Peyer's patch (tissue), 4 donors: ENCODE measurements at regions not wholly inside any gene's neighbourhood (a gene's known extent, or its start where the extent isn't known, plus 50 kb on each side); places are given as distances from the start of the nearest gene placed in this dataset.

Source experiments
- DNase-seq, 3 donors: peaks; one replicate each; pipeline ENCODE4 v3.0.0-alpha.2; 2017 to 2019
- H3K27ac ChIP-seq, 4 donors: fragments of 200-600 bp; sonication (generic); one replicate each; pipeline ENCODE4 v1.5.1; 2016 to 2019
- H3K27me3 ChIP-seq, 2 donors: fragments of 200-600 bp; sonication (generic); one replicate each; pipeline ENCODE4 v1.5.1; 2019
- H3K36me3 ChIP-seq, 3 donors: fragments of 200-600 bp; sonication (generic); one replicate each; pipeline ENCODE4 v1.5.1; 2016 to 2019
- H3K4me1 ChIP-seq, 4 donors: fragments of 200-600 bp; sonication (generic); one replicate each; pipeline ENCODE4 v1.5.1; 2016 to 2019
- H3K4me3 ChIP-seq, 4 donors: fragments of 200-600 bp; sonication (generic); 1 replicate in 3 of 4; 2 replicates in 1 of 4; pipeline ENCODE4 v1.5.1; 2016 to 2019; ENCODE audit warnings: mild to moderate bottlenecking in 1 of 4
- H3K9me3 ChIP-seq, 4 donors: fragments of 200-600 bp; sonication (generic); one replicate each; pipeline ENCODE4 v1.5.1; 2016 to 2019; ENCODE audit warnings: mild to moderate bottlenecking in 1 of 4
- CTCF ChIP-seq, 6 experiments: fragments of 450-650 bp in 4 of 6; fragments of 200-600 bp in 2 of 6; sonication (generic) in 1 of 6; IDR thresholded peaks; one replicate each; pipeline ENCODE4 v1.5.1; 2017 to 2019; ENCODE audit warnings: antibody characterized with exemption in 6 of 6, mild to moderate bottlenecking in 3 of 6, moderate library complexity in 1 of 6
- POLR2A ChIP-seq, 2 donors: fragments of 450-650 bp; IDR thresholded peaks; one replicate each; pipeline ENCODE4 v1.5.1; 2017; ENCODE audit warnings: antibody characterized with exemption in 2 of 2, mild to moderate bottlenecking in 2 of 2, moderate library complexity in 2 of 2

- no peak overlapping the region for H3K27ac ChIP-seq
- DNase-seq: no peak
- H3K9me3 ChIP-seq: no peaks in the 10 kb centered on the region
- TF ChIP-seq CTCF (IDR thresholded peaks at IDR 0.05) (no peak), POLR2A (IDR thresholded peaks at IDR 0.05) (no peak)
- no peak overlapping the region for H3K4me3 ChIP-seq
- no peaks in the 10 kb centered on the region for H3K27me3 ChIP-seq
- no peaks in the 10 kb centered on the region for H3K36me3 ChIP-seq
- H3K4me1 ChIP-seq: no peaks in the 10 kb centered on the region
Measured at GRCh38 chr3:165462636-165463334, 266.6 kb upstream of the SLITRK3 start.

GRCh38 chr3:165459924-165460835 lies 264.0 kb upstream of the SLITRK3 start:
- Histone ChIP-seq H3K9me3 (no peaks in the 10 kb centered on the region), H3K4me1 (no peaks in the 10 kb centered on the region), H3K4me3 (no peak overlapping the region), H3K27ac (no peak overlapping the region), H3K36me3 (no peaks in the 10 kb centered on the region), H3K27me3 (no peaks in the 10 kb centered on the region)
- TF ChIP-seq CTCF (IDR thresholded peaks at IDR 0.05): no peak
- no peak for TF ChIP-seq POLR2A (IDR thresholded peaks at IDR 0.05)
- DNase-seq: no peak

- Histone ChIP-seq H3K36me3 (no peaks in the 10 kb centered on the region), H3K27ac (no peak overlapping the region), H3K9me3 (no peaks in the 10 kb centered on the region), H3K27me3 (no peaks in the 10 kb centered on the region), H3K4me3 (no peak overlapping the region), H3K4me1 (no peaks in the 10 kb centered on the region)
- no peak for DNase-seq
- TF ChIP-seq CTCF (IDR thresholded peaks at IDR 0.05) (no peak), POLR2A (IDR thresholded peaks at IDR 0.05) (no peak)
Measured at GRCh38 chr3:165459111-165459510, 262.9 kb upstream of the SLITRK3 start.

GRCh38 chr3:165457096-165457495 lies 260.9 kb upstream of the SLITRK3 start:
- DNase-seq: no peak
- Histone ChIP-seq H3K27ac (no peak overlapping the region), H3K4me1 (no peaks in the 10 kb centered on the region), H3K4me3 (no peak overlapping the region), H3K9me3 (no peaks in the 10 kb centered on the region), H3K27me3 (no peaks in the 10 kb centered on the region), H3K36me3 (no peaks in the 10 kb centered on the region)
- TF ChIP-seq CTCF (IDR thresholded peaks at IDR 0.05): no peak
- TF ChIP-seq POLR2A (IDR thresholded peaks at IDR 0.05): no peak

- no peaks in the 10 kb centered on the region for H3K4me1 ChIP-seq
- DNase-seq: no peak
- H3K4me3 ChIP-seq: no peak overlapping the region
- H3K36me3 ChIP-seq: no peaks in the 10 kb centered on the region
- TF ChIP-seq CTCF (IDR thresholded peaks at IDR 0.05): no peak
- no peak for TF ChIP-seq POLR2A (IDR thresholded peaks at IDR 0.05)
- no peak overlapping the region for H3K27ac ChIP-seq
- H3K9me3 ChIP-seq: no peaks in the 10 kb centered on the region
- no peaks in the 10 kb centered on the region for H3K27me3 ChIP-seq
Measured at GRCh38 chr3:165455793-165456192, 259.6 kb upstream of the SLITRK3 start.
